LNCAP (cell line): ENCODE measurements at regions not wholly inside any gene's neighbourhood (a gene's known extent, or its start where the extent isn't known, plus 50 kb on each side); places are given as distances from the start of the nearest gene placed in this dataset.

Experiments used
- TF ChIP-seq, protein P1 (sequence below): fragments of 450-650 bp; IDR thresholded peaks from 2 replicates; pipeline ENCODE4 v1.5.1; 2017; ENCODE audit warnings: mild to moderate bottlenecking

DNA sequence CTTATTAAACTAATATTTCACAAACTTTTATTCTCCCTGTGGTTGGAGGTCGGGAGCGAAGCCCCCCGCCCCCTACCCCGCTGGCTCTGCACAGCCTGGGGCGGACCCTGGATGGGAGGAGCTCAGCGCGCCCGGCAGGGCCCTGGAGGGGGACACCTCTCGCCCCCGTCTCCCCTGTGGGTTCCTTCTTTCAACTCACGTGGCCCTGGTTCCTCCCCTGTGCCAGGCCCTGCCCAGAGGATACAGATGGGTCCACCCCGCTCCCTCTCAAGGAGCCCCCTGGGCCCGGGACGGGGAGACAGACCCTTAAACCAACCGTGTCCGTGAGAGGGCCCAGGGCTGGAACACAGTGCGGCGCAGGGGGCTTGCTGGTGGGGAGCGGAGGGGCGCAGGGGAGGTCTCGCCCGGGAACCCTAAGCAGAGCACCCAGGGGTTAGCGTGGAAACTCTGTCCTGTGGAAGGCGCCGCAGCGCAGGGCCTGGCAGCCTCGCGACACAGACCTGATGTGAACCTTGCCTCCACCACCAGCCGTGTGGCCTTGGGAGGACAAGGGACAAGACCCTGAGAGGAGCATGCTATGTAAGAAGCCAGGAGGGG lies 103.7 kb upstream of the MVB12B start:
- TF ChIP-seq, protein P1, sequence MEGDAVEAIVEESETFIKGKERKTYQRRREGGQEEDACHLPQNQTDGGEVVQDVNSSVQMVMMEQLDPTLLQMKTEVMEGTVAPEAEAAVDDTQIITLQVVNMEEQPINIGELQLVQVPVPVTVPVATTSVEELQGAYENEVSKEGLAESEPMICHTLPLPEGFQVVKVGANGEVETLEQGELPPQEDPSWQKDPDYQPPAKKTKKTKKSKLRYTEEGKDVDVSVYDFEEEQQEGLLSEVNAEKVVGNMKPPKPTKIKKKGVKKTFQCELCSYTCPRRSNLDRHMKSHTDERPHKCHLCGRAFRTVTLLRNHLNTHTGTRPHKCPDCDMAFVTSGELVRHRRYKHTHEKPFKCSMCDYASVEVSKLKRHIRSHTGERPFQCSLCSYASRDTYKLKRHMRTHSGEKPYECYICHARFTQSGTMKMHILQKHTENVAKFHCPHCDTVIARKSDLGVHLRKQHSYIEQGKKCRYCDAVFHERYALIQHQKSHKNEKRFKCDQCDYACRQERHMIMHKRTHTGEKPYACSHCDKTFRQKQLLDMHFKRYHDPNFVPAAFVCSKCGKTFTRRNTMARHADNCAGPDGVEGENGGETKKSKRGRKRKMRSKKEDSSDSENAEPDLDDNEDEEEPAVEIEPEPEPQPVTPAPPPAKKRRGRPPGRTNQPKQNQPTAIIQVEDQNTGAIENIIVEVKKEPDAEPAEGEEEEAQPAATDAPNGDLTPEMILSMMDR = no peak

DNA sequence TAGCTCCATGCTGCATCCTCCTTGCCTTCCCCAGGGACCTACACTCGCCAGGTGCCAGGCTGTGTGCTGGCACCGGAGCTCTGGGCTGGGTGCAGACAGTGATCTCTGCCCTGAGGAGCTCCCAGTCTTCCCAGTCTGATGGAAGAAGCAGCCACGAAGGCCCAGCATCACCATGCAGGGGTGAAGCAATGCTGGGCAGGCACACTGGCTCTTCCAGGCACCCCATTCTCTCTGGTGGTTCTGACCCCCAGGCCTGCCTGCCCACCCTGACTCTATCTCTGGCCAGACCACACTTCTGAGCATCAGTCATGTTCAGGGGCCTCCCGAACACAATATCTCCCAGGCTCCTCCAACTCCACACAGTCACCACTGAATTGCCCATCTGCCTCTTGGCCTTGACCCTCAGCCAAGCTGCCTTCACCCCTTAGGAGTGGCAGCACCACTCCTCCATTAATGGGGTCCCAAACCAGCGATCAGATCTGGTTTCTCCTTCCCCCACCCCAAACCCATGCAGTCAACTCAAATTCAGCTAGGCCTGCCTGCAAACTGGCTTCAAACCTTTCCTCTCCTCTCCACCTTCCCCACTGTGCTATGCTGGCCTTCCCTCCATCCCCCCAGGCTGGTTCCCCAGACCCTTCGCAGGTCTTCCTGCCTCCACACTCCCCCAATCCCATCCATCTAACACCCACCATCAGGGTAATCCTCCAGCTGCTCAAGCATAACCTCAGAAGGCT lies 102.7 kb upstream of the MVB12B start:
- TF ChIP-seq, protein P1 = no peak

DNA sequence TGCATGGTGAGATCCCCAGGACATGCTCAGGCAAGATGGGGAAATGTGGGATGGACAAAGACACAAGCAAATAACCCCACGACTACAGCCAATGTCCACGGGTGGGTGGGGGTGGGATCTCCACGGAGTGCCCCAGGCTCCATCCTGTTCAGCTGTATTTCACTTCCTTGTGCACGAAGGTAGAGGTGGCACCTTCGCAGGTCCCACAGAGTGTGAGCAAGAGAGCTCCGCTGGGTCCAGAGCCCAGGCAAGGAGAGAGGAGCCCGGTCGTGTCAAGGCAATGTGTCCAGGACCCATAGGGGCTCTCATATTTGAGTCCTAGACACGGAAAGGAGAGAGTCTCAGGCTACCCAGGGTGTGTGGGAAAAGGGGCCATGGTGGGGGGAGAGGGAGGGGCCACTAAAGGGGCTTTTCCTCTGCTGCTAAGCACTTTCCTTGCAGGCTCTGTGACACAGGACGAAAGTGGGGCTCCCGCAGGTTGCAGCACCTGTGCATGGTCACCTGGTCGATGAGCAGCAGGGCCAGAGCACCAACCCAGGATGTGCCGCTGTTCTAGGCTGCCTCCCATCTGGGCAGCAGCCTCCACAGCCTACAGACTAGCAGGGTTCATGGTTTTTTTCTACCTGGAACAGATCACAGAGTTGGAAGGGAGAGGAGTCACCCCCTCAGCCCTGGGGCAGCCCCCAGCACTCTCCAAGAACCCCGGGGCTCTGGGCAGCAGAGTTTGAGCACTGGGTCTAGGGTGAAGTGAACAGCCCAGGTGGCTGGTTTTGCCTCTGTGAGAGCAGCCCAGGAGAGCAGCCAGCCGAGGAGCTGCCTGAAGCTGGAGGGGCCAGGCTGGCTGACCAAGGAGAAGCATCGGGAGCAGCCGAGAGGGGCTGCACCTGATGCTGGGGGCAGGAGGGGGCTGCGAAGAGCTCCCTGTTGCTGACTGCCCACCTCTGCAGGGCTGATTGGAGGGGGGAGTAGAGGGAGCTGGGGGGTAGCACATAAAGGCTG lies 100.7 kb upstream of the MVB12B start:
- TF ChIP-seq, protein P1 = no peak

DNA sequence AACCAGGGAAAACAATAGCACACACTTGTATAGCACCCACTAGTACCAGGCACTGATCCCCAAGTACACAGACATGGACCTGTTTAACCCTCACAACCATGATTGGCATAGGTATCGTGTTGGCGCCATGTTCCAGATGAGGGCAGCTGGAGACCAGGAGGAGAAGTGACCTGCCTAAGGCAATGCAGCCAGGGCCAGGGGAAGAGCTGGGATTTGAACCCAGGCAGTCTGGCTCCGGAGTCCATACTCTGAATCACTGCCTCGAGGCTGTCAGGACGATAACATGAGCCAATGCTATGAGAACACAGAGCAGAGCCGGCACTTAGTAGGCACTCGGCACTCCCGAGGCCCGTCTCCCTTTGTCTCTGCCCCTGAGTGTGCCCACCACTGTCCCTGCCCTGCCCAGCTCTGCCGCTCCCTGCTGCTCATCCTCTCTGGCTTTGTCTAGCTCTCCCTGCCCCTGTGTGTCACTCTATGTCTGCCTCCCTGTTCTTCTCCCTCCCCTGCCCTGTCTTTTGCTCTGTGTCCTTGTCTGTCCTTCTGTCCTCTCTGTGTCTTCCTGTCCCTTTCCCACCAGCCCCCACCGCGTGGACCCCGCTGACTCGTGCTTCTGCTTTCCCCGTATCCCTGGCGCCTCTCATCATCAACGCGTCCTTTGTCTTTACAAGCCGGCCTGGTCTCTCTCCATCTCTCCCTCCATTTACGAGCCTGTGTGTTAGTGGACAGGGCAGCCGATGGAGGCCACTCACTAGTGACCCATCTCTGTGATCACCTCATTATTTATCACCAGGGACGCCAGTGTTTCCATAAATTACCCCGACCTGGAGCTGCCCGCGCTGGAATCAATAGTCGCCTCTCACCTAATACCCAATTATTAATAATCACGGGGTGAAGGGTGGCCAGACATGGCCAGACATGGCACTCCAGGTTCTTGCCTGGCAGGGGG lies 99.4 kb upstream of the MVB12B start:
- TF ChIP-seq, protein P1 = no peak

DNA sequence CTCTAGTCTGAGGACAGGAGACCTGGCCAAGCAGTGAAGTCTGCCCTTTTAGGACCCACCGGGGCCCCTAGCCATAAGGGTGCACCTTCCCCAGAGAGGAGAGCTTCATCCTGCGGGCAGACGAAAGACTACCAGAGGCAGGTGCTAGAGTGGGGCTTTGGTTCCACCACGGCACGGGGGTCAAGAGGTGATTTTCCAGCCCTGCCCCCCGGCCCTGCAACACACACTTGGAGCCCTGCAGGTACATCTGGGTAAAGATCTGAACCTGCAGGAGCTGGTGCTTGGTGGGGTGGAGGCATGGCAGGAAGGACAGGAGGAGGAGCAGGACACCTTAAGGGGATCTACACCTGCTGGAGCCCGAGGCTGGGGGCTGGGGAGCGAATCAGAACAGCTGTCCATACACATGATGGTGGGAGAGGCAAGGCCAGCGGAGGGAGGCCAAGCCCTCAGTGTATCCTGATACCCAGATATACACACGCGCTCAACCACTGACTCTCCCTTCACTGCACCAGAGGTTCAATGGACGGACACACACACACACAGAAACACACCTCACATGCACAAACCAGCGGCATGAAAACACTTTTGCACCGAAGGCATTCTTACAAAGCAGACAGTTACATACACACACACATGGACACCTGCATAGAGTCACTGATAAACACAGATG lies 98.4 kb upstream of the MVB12B start:
- TF ChIP-seq, protein P1 = no peak

DNA sequence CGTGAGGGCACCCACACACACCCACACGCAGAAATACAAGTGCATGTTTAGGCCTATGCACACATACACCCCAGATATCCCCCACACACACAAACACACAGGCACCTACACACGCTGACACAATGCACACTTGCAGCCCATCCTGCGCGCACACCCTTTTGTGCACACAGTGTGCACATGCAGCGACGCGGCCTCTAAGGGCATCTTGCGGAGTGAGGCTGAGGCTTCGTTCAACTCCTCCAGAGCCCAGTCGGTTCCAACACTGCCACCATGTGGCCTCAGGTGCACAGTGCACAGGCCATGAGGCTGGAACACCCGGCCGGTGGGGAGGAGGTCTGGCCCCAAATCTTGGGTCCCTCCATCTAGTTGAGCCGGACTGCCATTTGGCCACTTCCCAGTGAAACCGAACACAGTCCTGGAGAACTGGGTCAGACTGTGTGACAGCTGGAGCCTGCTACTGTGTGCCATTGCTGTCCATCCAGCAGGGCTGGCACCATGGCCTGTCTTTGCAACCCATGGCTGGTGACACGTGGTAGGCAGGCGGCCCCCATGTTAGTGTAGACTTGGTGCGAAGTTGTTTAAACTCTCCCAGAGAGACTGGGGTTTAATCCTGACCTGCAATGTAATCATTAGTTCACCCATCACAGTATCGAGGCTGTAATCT lies 97.7 kb upstream of the MVB12B start:
- TF ChIP-seq, protein P1 = peak; percentile 97
